ENCODE measurements at regions not wholly inside any gene's neighbourhood (a gene's known extent, or its start where the extent isn't known, plus 50 kb on each side); places are given as distances from the start of the nearest gene placed in this dataset.

GRCh38 chr3:189049458-189050236 is 122.1 kb upstream of the TPRG1 start:
- Histone ChIP-seq H3K18ac (ENCODE audit: extremely low read depth, low read length) (no peak overlapping the region), H3K79me2 (ENCODE audit: control insufficient read depth in 1 of 2, insufficient read depth in 2 of 2, low read length in 2 of 2) (no peaks in the 10 kb centered on the region), H4K20me1 (replicated peaks in 1 of 2; ENCODE audit: control insufficient read depth in 1 of 2, insufficient read depth in 2 of 2, low read length in 2 of 2) (no peaks in the 10 kb centered on the region), H2BK12ac (ENCODE audit: low read depth, low read length) (no peak overlapping the region), H3K23ac (ENCODE audit: insufficient read length) (no peak overlapping the region), H2BK120ac (replicated peaks; ENCODE audit: low read depth, low read length) (no peak overlapping the region), H3K4me2 (ENCODE audit: insufficient read depth in 1 of 2, low read depth in 2 of 2, low read length in 2 of 2) (no peak overlapping the region), H4K8ac (ENCODE audit: extremely low read depth, insufficient read depth, low read length) (no peak overlapping the region), H3K14ac (ENCODE audit: insufficient read length) (no peak overlapping the region), H2AK5ac (ENCODE audit: low read depth, low read length) (no peak overlapping the region), H4K5ac (ENCODE audit: insufficient read length, low read depth, low read length) (no peak overlapping the region), H3K36me3 (ENCODE audit: control insufficient read depth in 2 of 4, insufficient read depth in 4 of 4, low read length in 3 of 4) (no peaks in the 10 kb centered on the region), H4K91ac (replicated peaks; ENCODE audit: insufficient read length, low read length) (no peak overlapping the region), H2AFZ (ENCODE audit: low read length) (no peak overlapping the region), H2BK5ac (ENCODE audit: low read depth, low read length) (no peak overlapping the region), H3K9ac (replicated peaks in 1 of 4; ENCODE audit: extremely low read depth in 1 of 4, low read depth in 3 of 4, low read length in 3 of 4) (no peak overlapping the region), H3K9me3 (ENCODE audit: insufficient read depth in 2 of 2, low read depth in 1 of 2, low read length in 1 of 2) (no peaks in the 10 kb centered on the region), H3K79me1 (ENCODE audit: low read depth, low read length) (no peaks in the 10 kb centered on the region), H3K27ac (ENCODE audit: low read depth, low read length) (no peak overlapping the region), H3K23me2 (ENCODE audit: low read depth, low read length) (no peaks in the 10 kb centered on the region), H2BK20ac (ENCODE audit: low read length) (no peak overlapping the region), H3K4me3 (ENCODE audit: extremely low read depth in 1 of 4, insufficient read depth in 2 of 4, low read depth in 3 of 4, low read length in 4 of 4) (no peak overlapping the region), H2BK15ac (ENCODE audit: low read length) (no peak overlapping the region), H3K4me1 (replicated peaks in 1 of 4; ENCODE audit: control insufficient read depth in 3 of 4, insufficient read depth in 4 of 4, low read length in 3 of 4) (0 out of 7 replicates have a peak, but pooled peaks cover 0 to 2% (median 0%) of the 10 kb centered on the region in 4 experiments), H3K27me3 (replicated peaks in 1 of 4; ENCODE audit: control insufficient read depth in 3 of 4, extremely low read depth in 1 of 4, insufficient read depth in 3 of 4, low read length in 3 of 4) (no peaks in the 10 kb centered on the region), H3K4ac (replicated peaks; ENCODE audit: insufficient read length, low read depth, low read length) (no peak overlapping the region), H3K56ac (replicated peaks; ENCODE audit: insufficient read length, low read depth, low read length) (no peak overlapping the region)
- peak in 1 of 2 experiments; percentile 57 for DNase-seq (ENCODE audit: low read depth in 1 of 2, low spot score in 2 of 2)
- WGBS, 2 experiments (ENCODE audit: extremely low coverage in 1 of 2, insufficient coverage in 1 of 2, insufficient read length in 1 of 2, insufficient replicate concordance in 2 of 2, low coverage in 1 of 2, low lambda C conversion rate in 2 of 2, missing lambda C conversion rate in 1 of 2), result 81% methylated on average over 7 of the region's 7 CpGs; no CpG with 5 or more reads in 1 of the 2 experiments
- no peak for FAIRE-seq
- ChIA-PET CTCF (ENCODE audit: partially characterized antibody) (interaction anchor here (0.6 to 3.1 kb wide), 17 partner anchors 8 to 648 kb away, joined by 3 to 11 read pairs (median 3); no protein-coding TSS in a partner anchor), POLR2A (ENCODE audit: partially characterized antibody) (interaction anchor here (0.6 kb wide), 1 partner anchor 235 kb away, joined by 3 read pairs; no protein-coding TSS in a partner anchor)
- TF ChIP-seq CTCF (IDR thresholded peaks at IDR 0.05; ENCODE audit: control extremely low read depth in 1 of 3, insufficient read depth in 1 of 3, low read depth in 1 of 3, low read length in 3 of 3), result peak; percentile 21 to 48 (median 42)
- TF ChIP-seq RFX5 (IDR thresholded peaks at IDR 0.05; ENCODE audit: borderline replicate concordance, low read depth, low read length), result no peak
- no peak for TF ChIP-seq E2F6 (IDR thresholded peaks at IDR 0.05)
- TF ChIP-seq RAD21 (IDR thresholded peaks at IDR 0.05 in 1 of 2, conservative IDR thresholded peaks at IDR 0.05 in 1 of 2; ENCODE audit: low read depth in 2 of 2, low read length in 2 of 2), result peak in 1 of 2 experiments; percentile 24; a peak in 3 of 4 replicates
- no peak for TF ChIP-seq MAFK (IDR thresholded peaks at IDR 0.05; ENCODE audit: low read depth, low read length)
